ENCODE measurements at regions not wholly inside any gene's neighbourhood (a gene's known extent, or its start where the extent isn't known, plus 50 kb on each side); places are given as distances from the start of the nearest gene placed in this dataset.

DNA sequence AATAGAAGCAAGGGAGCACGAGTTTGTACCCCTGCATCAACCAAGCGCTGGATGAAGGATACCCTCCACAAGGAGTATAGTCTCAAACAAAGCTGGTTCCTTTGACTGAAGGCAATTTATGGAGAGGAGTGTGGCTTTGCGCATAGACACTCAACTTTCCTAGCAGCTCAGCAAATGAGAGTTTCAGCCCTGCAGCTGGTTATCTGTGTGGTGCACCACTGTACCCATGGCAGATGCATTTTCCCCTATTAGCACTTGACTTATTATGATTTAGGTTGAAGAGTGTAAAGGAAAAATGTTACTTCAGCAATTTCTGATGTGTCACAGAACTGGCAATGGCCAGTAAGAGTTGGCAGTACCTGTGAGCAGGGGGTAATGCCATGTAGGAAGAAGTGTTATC is 440.1 kb upstream of the LINC00305 start:
- no peaks in the 10 kb centered on the region for H3K36me3 Mint-ChIP-seq (ENCODE audit: low read depth)
- TF ChIP-seq, protein P1, sequence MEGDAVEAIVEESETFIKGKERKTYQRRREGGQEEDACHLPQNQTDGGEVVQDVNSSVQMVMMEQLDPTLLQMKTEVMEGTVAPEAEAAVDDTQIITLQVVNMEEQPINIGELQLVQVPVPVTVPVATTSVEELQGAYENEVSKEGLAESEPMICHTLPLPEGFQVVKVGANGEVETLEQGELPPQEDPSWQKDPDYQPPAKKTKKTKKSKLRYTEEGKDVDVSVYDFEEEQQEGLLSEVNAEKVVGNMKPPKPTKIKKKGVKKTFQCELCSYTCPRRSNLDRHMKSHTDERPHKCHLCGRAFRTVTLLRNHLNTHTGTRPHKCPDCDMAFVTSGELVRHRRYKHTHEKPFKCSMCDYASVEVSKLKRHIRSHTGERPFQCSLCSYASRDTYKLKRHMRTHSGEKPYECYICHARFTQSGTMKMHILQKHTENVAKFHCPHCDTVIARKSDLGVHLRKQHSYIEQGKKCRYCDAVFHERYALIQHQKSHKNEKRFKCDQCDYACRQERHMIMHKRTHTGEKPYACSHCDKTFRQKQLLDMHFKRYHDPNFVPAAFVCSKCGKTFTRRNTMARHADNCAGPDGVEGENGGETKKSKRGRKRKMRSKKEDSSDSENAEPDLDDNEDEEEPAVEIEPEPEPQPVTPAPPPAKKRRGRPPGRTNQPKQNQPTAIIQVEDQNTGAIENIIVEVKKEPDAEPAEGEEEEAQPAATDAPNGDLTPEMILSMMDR (conservative IDR thresholded peaks at IDR 0.05) = no peak
- H3K9ac ChIP-seq (ENCODE audit: extremely low read depth, low read length, poor library complexity, severe bottlenecking) = no peak overlapping the region
- peaks cover 4% of the 10 kb centered on the region for H3K4me1 Mint-ChIP-seq
- no peak overlapping the region for H3K27ac ChIP-seq (ENCODE audit: low read depth, low read length)
- H3K9me3 Mint-ChIP-seq = no peaks in the 10 kb centered on the region
- no peak for DNase-seq
- 89 to 100% methylated on average over 2 to 3 of the region's 3 CpGs for WGBS, 2 experiments (ENCODE audit: insufficient coverage in 1 of 2, insufficient read length in 1 of 2)
- no peaks in the 10 kb centered on the region for H3K9me3 ChIP-seq (ENCODE audit: control insufficient read depth, low read length)
- H3K27ac Mint-ChIP-seq = no peak overlapping the region
- H3K27me3 Mint-ChIP-seq (ENCODE audit: insufficient read depth) = no peaks in the 10 kb centered on the region
- H3K27me3 ChIP-seq (ENCODE audit: control insufficient read depth, insufficient read depth, low read length, poor library complexity, severe bottlenecking) = no peaks in the 10 kb centered on the region
- no peaks in the 10 kb centered on the region for H3K36me3 ChIP-seq (ENCODE audit: control insufficient read depth, insufficient read depth, low read length)
- no peaks in the 10 kb centered on the region for H3K4me1 ChIP-seq (ENCODE audit: control insufficient read depth, insufficient read depth, low read length)
- no peak overlapping the region for H3K4me3 Mint-ChIP-seq
- no peak overlapping the region for H3K4me3 ChIP-seq (ENCODE audit: low read length)

DNA sequence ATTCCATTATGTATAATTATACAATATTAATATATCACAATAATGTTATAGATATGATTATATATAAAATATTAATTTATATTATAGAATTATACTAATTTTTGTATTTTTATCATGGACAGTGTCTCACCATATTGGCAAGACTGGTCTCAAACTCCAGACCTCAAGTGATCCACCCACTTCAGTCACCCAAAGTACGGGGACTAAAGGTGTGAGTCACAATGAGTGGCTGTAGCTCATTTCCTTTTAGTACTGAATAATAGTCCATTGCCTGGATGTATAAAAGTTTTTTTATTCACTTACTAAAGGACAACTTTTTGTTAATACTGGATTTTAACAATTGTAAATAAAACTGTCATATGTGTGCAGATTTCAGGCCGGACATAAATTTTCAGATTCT is 417.6 kb upstream of the LINC00305 start:
- WGBS, 2 experiments (ENCODE audit: insufficient coverage in 1 of 2, insufficient read length in 1 of 2) = 92 to 100% methylated on average over 1 to 2 of the region's 2 CpGs
- no peaks in the 10 kb centered on the region for H3K27me3 Mint-ChIP-seq (ENCODE audit: insufficient read depth)

DNA sequence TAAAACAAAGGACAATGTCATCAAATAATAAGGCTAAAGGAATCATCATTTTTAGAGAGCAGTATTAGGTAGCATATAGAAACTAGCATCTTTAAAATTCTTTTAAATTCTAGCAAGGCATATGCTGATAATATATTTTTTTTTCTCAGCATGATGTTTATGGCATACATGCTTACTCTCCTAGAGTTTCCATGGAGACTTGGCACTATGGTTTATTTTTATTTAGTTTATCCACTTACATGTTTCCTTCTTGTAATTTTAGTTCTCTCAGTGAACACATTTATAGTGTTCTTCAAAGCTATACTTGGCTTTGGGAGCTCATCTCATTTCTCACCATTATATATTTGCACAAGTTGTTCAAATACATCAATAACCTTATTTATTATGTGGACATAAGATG is 413.8 kb upstream of the LINC00305 start:
- TF ChIP-seq, protein P1 (conservative IDR thresholded peaks at IDR 0.05) = no peak
- H3K36me3 Mint-ChIP-seq (ENCODE audit: low read depth) = no peaks in the 10 kb centered on the region
- H3K9me3 Mint-ChIP-seq = peaks cover 3% of the 10 kb centered on the region
- no peaks in the 10 kb centered on the region for H3K4me1 ChIP-seq (ENCODE audit: control insufficient read depth, insufficient read depth, low read length)
- H3K4me1 Mint-ChIP-seq = no peaks in the 10 kb centered on the region
- H3K27me3 Mint-ChIP-seq (ENCODE audit: insufficient read depth) = no peaks in the 10 kb centered on the region
- DNase-seq = no peak
- H3K4me3 ChIP-seq (ENCODE audit: low read length) = no peak overlapping the region
- no peak overlapping the region for H3K9ac ChIP-seq (ENCODE audit: extremely low read depth, low read length, poor library complexity, severe bottlenecking)
- no peak overlapping the region for H3K4me3 Mint-ChIP-seq
- no peaks in the 10 kb centered on the region for H3K27me3 ChIP-seq (ENCODE audit: control insufficient read depth, insufficient read depth, low read length, poor library complexity, severe bottlenecking)
- no peak overlapping the region for H3K27ac Mint-ChIP-seq
- no peak overlapping the region for H3K27ac ChIP-seq (ENCODE audit: low read depth, low read length)
- peaks cover 10% of the 10 kb centered on the region for H3K9me3 ChIP-seq (ENCODE audit: control insufficient read depth, low read length)
- no peaks in the 10 kb centered on the region for H3K36me3 ChIP-seq (ENCODE audit: control insufficient read depth, insufficient read depth, low read length)

More for the DNA sequence above, 417.6 kb upstream of the LINC00305 start:
- TF ChIP-seq, protein P1 (conservative IDR thresholded peaks at IDR 0.05) = no peak
- Histone ChIP-seq H3K4me1 (ENCODE audit: control insufficient read depth, insufficient read depth, low read length) (no peaks in the 10 kb centered on the region), H3K36me3 (ENCODE audit: control insufficient read depth, insufficient read depth, low read length) (no peaks in the 10 kb centered on the region), H3K27ac (ENCODE audit: low read depth, low read length) (no peak overlapping the region), H3K9ac (ENCODE audit: extremely low read depth, low read length, poor library complexity, severe bottlenecking) (no peak overlapping the region), H3K9me3 (ENCODE audit: control insufficient read depth, low read length) (peaks cover 12% of the 10 kb centered on the region), H3K4me3 (ENCODE audit: low read length) (no peak overlapping the region), H3K27me3 (ENCODE audit: control insufficient read depth, insufficient read depth, low read length, poor library complexity, severe bottlenecking) (no peaks in the 10 kb centered on the region)
- no peak overlapping the region for H3K4me3 Mint-ChIP-seq
- no peaks in the 10 kb centered on the region for H3K36me3 Mint-ChIP-seq (ENCODE audit: low read depth)
- no peaks in the 10 kb centered on the region for H3K4me1 Mint-ChIP-seq
- no peak for DNase-seq
- peaks cover 21% of the 10 kb centered on the region for H3K9me3 Mint-ChIP-seq
- no peak overlapping the region for H3K27ac Mint-ChIP-seq

Measured in endodermal cell (in vitro differentiated cells).